GM21515 (cell line): ENCODE measurements at regions not wholly inside any gene's neighbourhood (a gene's known extent, or its start where the extent isn't known, plus 50 kb on each side); places are given as distances from the start of the nearest gene placed in this dataset.

Experiments used
- ATAC-seq: cut with Tn5 transposase; IDR thresholded peaks from one replicate; pipeline ENCODE4 v1.9.1; 2021; ENCODE audit not compliant: unreplicated experiment

GRCh38 chr5:6176102-6176693, 202.1 kb downstream of the MED10 start:
- no peak for ATAC-seq

GRCh38 chr5:6175172-6175854, 203.0 kb downstream of the MED10 start:
- no peak for ATAC-seq

GRCh38 chr5:6169660-6170059, 208.7 kb downstream of the MED10 start:
- ATAC-seq = no peak

- no peak for ATAC-seq
These were observed 211.5 kb downstream of the MED10 start for GRCh38 chr5:6166698-6167394.

GRCh38 chr5:6163913-6164312, 214.4 kb downstream of the MED10 start:
- ATAC-seq = no peak

- no peak for ATAC-seq
These were observed 216.2 kb downstream of the MED10 start for GRCh38 chr5:6162175-6162574.

GRCh38 chr5:6161257-6161656, 217.1 kb downstream of the MED10 start:
- no peak for ATAC-seq

GRCh38 chr5:6159832-6160430, 218.4 kb downstream of the MED10 start:
- ATAC-seq = no peak

- ATAC-seq = no peak
These were observed 219.1 kb downstream of the MED10 start for GRCh38 chr5:6158974-6159831.

- ATAC-seq = no peak
These were observed 224.1 kb downstream of the MED10 start for GRCh38 chr5:6154216-6154615.

- ATAC-seq = no peak
These were observed 232.1 kb downstream of the MED10 start for GRCh38 chr5:6146271-6146670.

- ATAC-seq = no peak
These were observed 232.6 kb downstream of the MED10 start for GRCh38 chr5:6145616-6146237.

GRCh38 chr5:6143523-6143922, 234.8 kb downstream of the MED10 start:
- no peak for ATAC-seq

GRCh38 chr5:6142353-6142752, 236.0 kb downstream of the MED10 start:
- no peak for ATAC-seq

GRCh38 chr5:6140219-6140618, 238.1 kb downstream of the MED10 start:
- ATAC-seq = no peak

- no peak for ATAC-seq
These were observed 242.4 kb downstream of the MED10 start for GRCh38 chr5:6135977-6136376.

- no peak for ATAC-seq
These were observed 244.1 kb downstream of the MED10 start for GRCh38 chr5:6134281-6134680.

- ATAC-seq = no peak
These were observed 252.6 kb downstream of the MED10 start for GRCh38 chr5:6125781-6126180.

GRCh38 chr5:6118691-6119090, 259.7 kb downstream of the MED10 start:
- no peak for ATAC-seq

- ATAC-seq = no peak
These were observed 261.1 kb downstream of the MED10 start for GRCh38 chr5:6117212-6117611.

GRCh38 chr5:6115852-6116251, 262.5 kb downstream of the MED10 start:
- ATAC-seq = no peak
